Mesendoderm (in vitro differentiated cells): ENCODE measurements at regions not wholly inside any gene's neighbourhood (a gene's known extent, or its start where the extent isn't known, plus 50 kb on each side); places are given as distances from the start of the nearest gene placed in this dataset.

ENCODE experiments used
- DNase-seq: peaks from one replicate; pipeline ENCODE4 v3.0.0; 2013
- H2AK5ac ChIP-seq: 2 replicates; pipeline ENCODE4 v1.6.1; 2013; ENCODE audit warnings: low read length, inconsistent platforms
- H2BK120ac ChIP-seq: 2 replicates; pipeline ENCODE4 v1.6.1; 2013; ENCODE audit warnings: low read depth, mild to moderate bottlenecking, low read length, moderate library complexity, mixed read lengths
- H2BK15ac ChIP-seq: replicated peaks from 2 replicates; pipeline ENCODE4 v1.6.1; 2013; ENCODE audit warnings: low read depth, mild to moderate bottlenecking, moderate library complexity
- H2BK5ac ChIP-seq: 2 replicates; pipeline ENCODE4 v1.6.1; 2013; ENCODE audit warnings: low read length, inconsistent platforms
- H3K18ac ChIP-seq: 2 replicates; pipeline ENCODE4 v1.6.1; 2013; ENCODE audit warnings: mild to moderate bottlenecking, low read length, mixed read lengths
- H3K23ac ChIP-seq: one replicate; pipeline ENCODE4 v1.6.1; 2013; ENCODE audit warnings: low read length
- H3K27ac ChIP-seq: 2 replicates; pipeline ENCODE4 v1.5.1; 2013; ENCODE audit warnings: low read depth, mild to moderate bottlenecking, inconsistent platforms, low read length, moderate library complexity
- H3K27me3 ChIP-seq: 2 replicates; pipeline ENCODE4 v1.6.1; 2013; ENCODE audit warnings: low read length, control low read depth, mild to moderate bottlenecking, inconsistent platforms; ENCODE audit not compliant: insufficient read depth, poor library complexity
- H3K36me3 ChIP-seq: 2 replicates; pipeline ENCODE4 v1.6.1; 2013; ENCODE audit warnings: low read length, inconsistent platforms; ENCODE audit not compliant: control insufficient read depth, insufficient read depth
- H3K4ac ChIP-seq: one replicate; pipeline ENCODE4 v1.6.1; 2013; ENCODE audit warnings: low read depth, mild to moderate bottlenecking, low read length, moderate library complexity
- H3K4me1 ChIP-seq: 2 replicates; pipeline ENCODE4 v1.6.1; 2013; ENCODE audit warnings: low read depth, low read length, inconsistent platforms; ENCODE audit not compliant: control insufficient read depth
- H3K4me2 ChIP-seq: 2 replicates; pipeline ENCODE4 v1.6.1; 2013; ENCODE audit warnings: low read length
- H3K4me3 ChIP-seq: 2 replicates; pipeline ENCODE4 v1.5.1; 2013; ENCODE audit warnings: mild to moderate bottlenecking, low read length
- H3K56ac ChIP-seq: one replicate; pipeline ENCODE4 v1.6.1; 2013; ENCODE audit warnings: low read length
- H3K79me1 ChIP-seq: 2 replicates; pipeline ENCODE4 v1.6.1; 2013; ENCODE audit warnings: low read length, inconsistent platforms
- H3K79me2 ChIP-seq: 2 replicates; pipeline ENCODE4 v1.6.1; 2013; ENCODE audit warnings: mild to moderate bottlenecking, low read length; ENCODE audit not compliant: control insufficient read depth, insufficient read depth
- H3K9ac ChIP-seq: 2 replicates; pipeline ENCODE4 v1.6.1; 2013; ENCODE audit warnings: low read length, inconsistent platforms
- H4K5ac ChIP-seq: one replicate; pipeline ENCODE4 v1.6.1; 2013; ENCODE audit warnings: low read length
- H4K8ac ChIP-seq: one replicate; pipeline ENCODE4 v1.6.1; 2013; ENCODE audit warnings: low read depth, mild to moderate bottlenecking, control low read depth, low read length, moderate library complexity
- WGBS: extraction: QIAGEN DNeasy Blood & Tissue Kit; methylation state at CpG from one replicate; pipeline ENCODE4 v1.1.7; 2013; ENCODE audit warnings: low lambda C conversion rate, missing lambda C conversion rate; ENCODE audit not compliant: insufficient coverage; ENCODE audit errors: extremely low coverage; 5-methylcytosine and 5-hydroxymethylcytosine counted together

- H3K4me1 ChIP-seq = no peaks in the 10 kb centered on the region
- no peak overlapping the region for H3K27ac ChIP-seq
- no peak overlapping the region for H2AK5ac ChIP-seq
- no peak overlapping the region for H3K56ac ChIP-seq
- H3K4me3 ChIP-seq = no peak overlapping the region
- no peak overlapping the region for H4K8ac ChIP-seq
- H3K36me3 ChIP-seq = no peaks in the 10 kb centered on the region
- H3K4ac ChIP-seq = no peak overlapping the region
- no peaks in the 10 kb centered on the region for H3K27me3 ChIP-seq
- no peak overlapping the region for H3K4me2 ChIP-seq
- no peak overlapping the region for H3K23ac ChIP-seq
- H3K18ac ChIP-seq = no peak overlapping the region
- no peak overlapping the region for H4K5ac ChIP-seq
- no peak overlapping the region for H2BK120ac ChIP-seq
- no peak overlapping the region for H3K9ac ChIP-seq
- H2BK5ac ChIP-seq = no peak overlapping the region
- peak; percentile 41 for DNase-seq
- no peak overlapping the region for H2BK15ac ChIP-seq
- no peaks in the 10 kb centered on the region for H3K79me2 ChIP-seq
- no CpG with 5 or more reads among the region's 3 CpGs for whole genome bisulfite sequencing
- no peaks in the 10 kb centered on the region for H3K79me1 ChIP-seq
These were observed 664.8 kb upstream of the MMS22L start for GRCh38 chr6:97947841-97948240.

GRCh38 chr6:97958134-97958533, 675.1 kb upstream of the MMS22L start:
- no peaks in the 10 kb centered on the region for H3K4me1 ChIP-seq
- H2BK5ac ChIP-seq = no peak overlapping the region
- H3K23ac ChIP-seq = no peak overlapping the region
- H3K79me2 ChIP-seq = no peaks in the 10 kb centered on the region
- H3K56ac ChIP-seq = peak overlapping the region; percentile 2
- no peak overlapping the region for H3K4me2 ChIP-seq
- no peak overlapping the region for H2AK5ac ChIP-seq
- no peak overlapping the region for H2BK15ac ChIP-seq
- no peaks in the 10 kb centered on the region for H3K27me3 ChIP-seq
- DNase-seq = peak; percentile 83
- no peak overlapping the region for H3K9ac ChIP-seq
- no peak overlapping the region for H3K4ac ChIP-seq
- H4K5ac ChIP-seq = no peak overlapping the region
- H3K36me3 ChIP-seq = no peaks in the 10 kb centered on the region
- H3K4me3 ChIP-seq = no peak overlapping the region
- H3K18ac ChIP-seq = no peak overlapping the region
- no CpG with 5 or more reads among the region's 8 CpGs for WGBS
- H2BK120ac ChIP-seq = no peak overlapping the region
- no peak overlapping the region for H4K8ac ChIP-seq
- no peaks in the 10 kb centered on the region for H3K79me1 ChIP-seq
- no peak overlapping the region for H3K27ac ChIP-seq

GRCh38 chr6:97963193-97963592, 680.2 kb upstream of the MMS22L start:
- no peaks in the 10 kb centered on the region for H3K36me3 ChIP-seq
- H3K9ac ChIP-seq = no peak overlapping the region
- no peak overlapping the region for H3K27ac ChIP-seq
- H3K4ac ChIP-seq = no peak overlapping the region
- H2BK120ac ChIP-seq = no peak overlapping the region
- no peak overlapping the region for H3K56ac ChIP-seq
- no peak overlapping the region for H2BK5ac ChIP-seq
- no peak overlapping the region for H4K5ac ChIP-seq
- no CpG with 5 or more reads among the region's 3 CpGs for WGBS
- H3K18ac ChIP-seq = no peak overlapping the region
- no peak overlapping the region for H3K23ac ChIP-seq
- no peak overlapping the region for H2AK5ac ChIP-seq
- DNase-seq = no peak
- H3K27me3 ChIP-seq = no peaks in the 10 kb centered on the region
- no peak overlapping the region for H2BK15ac ChIP-seq
- H3K4me2 ChIP-seq = no peak overlapping the region
- H3K79me2 ChIP-seq = no peaks in the 10 kb centered on the region
- no peak overlapping the region for H3K4me3 ChIP-seq
- H4K8ac ChIP-seq = no peak overlapping the region
- H3K4me1 ChIP-seq = no peaks in the 10 kb centered on the region
- no peaks in the 10 kb centered on the region for H3K79me1 ChIP-seq

- no peak overlapping the region for H3K9ac ChIP-seq
- no peak overlapping the region for H3K23ac ChIP-seq
- H3K4me1 ChIP-seq = no peaks in the 10 kb centered on the region
- no peaks in the 10 kb centered on the region for H3K79me2 ChIP-seq
- no peak overlapping the region for H3K56ac ChIP-seq
- no peak overlapping the region for H2BK5ac ChIP-seq
- DNase-seq = peak; percentile 69
- no peak overlapping the region for H2BK120ac ChIP-seq
- no peaks in the 10 kb centered on the region for H3K79me1 ChIP-seq
- H3K4ac ChIP-seq = no peak overlapping the region
- H2BK15ac ChIP-seq = no peak overlapping the region
- H4K8ac ChIP-seq = no peak overlapping the region
- no CpG with 5 or more reads among the region's 1 CpG for WGBS
- no peak overlapping the region for H3K4me2 ChIP-seq
- H3K4me3 ChIP-seq = no peak overlapping the region
- no peak overlapping the region for H3K18ac ChIP-seq
- H4K5ac ChIP-seq = no peak overlapping the region
- no peaks in the 10 kb centered on the region for H3K36me3 ChIP-seq
- H3K27ac ChIP-seq = no peak overlapping the region
- H2AK5ac ChIP-seq = no peak overlapping the region
- no peaks in the 10 kb centered on the region for H3K27me3 ChIP-seq
These were observed 686.0 kb upstream of the MMS22L start for GRCh38 chr6:97969065-97969464.

- no CpG with 5 or more reads among the region's 2 CpGs for WGBS
- no peak overlapping the region for H2AK5ac ChIP-seq
- no peak overlapping the region for H3K4me2 ChIP-seq
- H3K4ac ChIP-seq = no peak overlapping the region
- no peak for DNase-seq
- H4K8ac ChIP-seq = no peak overlapping the region
- no peak overlapping the region for H2BK15ac ChIP-seq
- H3K36me3 ChIP-seq = no peaks in the 10 kb centered on the region
- no peak overlapping the region for H3K27ac ChIP-seq
- no peaks in the 10 kb centered on the region for H3K27me3 ChIP-seq
- H3K23ac ChIP-seq = no peak overlapping the region
- no peak overlapping the region for H3K9ac ChIP-seq
- no peak overlapping the region for H3K18ac ChIP-seq
- no peak overlapping the region for H3K56ac ChIP-seq
- no peak overlapping the region for H2BK120ac ChIP-seq
- H3K79me2 ChIP-seq = no peaks in the 10 kb centered on the region
- no peak overlapping the region for H2BK5ac ChIP-seq
- H3K79me1 ChIP-seq = no peaks in the 10 kb centered on the region
- no peak overlapping the region for H4K5ac ChIP-seq
- H3K4me1 ChIP-seq = no peaks in the 10 kb centered on the region
- no peak overlapping the region for H3K4me3 ChIP-seq
These were observed 694.1 kb upstream of the MMS22L start for GRCh38 chr6:97977084-97977483.

GRCh38 chr6:97978855-97979271, 695.8 kb upstream of the MMS22L start:
- no peak overlapping the region for H3K4me3 ChIP-seq
- no peak overlapping the region for H2AK5ac ChIP-seq
- H3K23ac ChIP-seq = no peak overlapping the region
- H3K79me1 ChIP-seq = no peaks in the 10 kb centered on the region
- H3K79me2 ChIP-seq = no peaks in the 10 kb centered on the region
- no peak overlapping the region for H3K4ac ChIP-seq
- no peak overlapping the region for H3K18ac ChIP-seq
- no peaks in the 10 kb centered on the region for H3K4me1 ChIP-seq
- no peak overlapping the region for H2BK120ac ChIP-seq
- no peak overlapping the region for H3K9ac ChIP-seq
- no peak overlapping the region for H3K27ac ChIP-seq
- H3K27me3 ChIP-seq = no peaks in the 10 kb centered on the region
- no CpG with 5 or more reads among the region's 15 CpGs for WGBS
- H2BK15ac ChIP-seq = no peak overlapping the region
- H4K8ac ChIP-seq = no peak overlapping the region
- H2BK5ac ChIP-seq = no peak overlapping the region
- peak; percentile 54 for DNase-seq
- no peaks in the 10 kb centered on the region for H3K36me3 ChIP-seq
- H3K4me2 ChIP-seq = no peak overlapping the region
- no peak overlapping the region for H3K56ac ChIP-seq
- no peak overlapping the region for H4K5ac ChIP-seq
